K562 (cell line): ENCODE measurements at regions not wholly inside any gene's neighbourhood (a gene's known extent, or its start where the extent isn't known, plus 50 kb on each side); places are given as distances from the start of the nearest gene placed in this dataset.

Experiments
- ATAC-seq: fragments of 200-7000 bp; cut with Tn5 transposase; 3 replicates; pipeline ENCODE4 v1.9.1; 2020; ENCODE audit warnings: moderate library complexity
- BruUV-seq: library from RNA; stranded (reverse); fragments of 400-500 nt; replicated peaks from 2 replicates; lab custom pipeline; 2021; lab: Mats Ljungman, UMichigan
- CTCF ChIA-PET: fragments of 300-600 bp; formaldehyde crosslinking; extraction: SDS; loops from one replicate; lab custom pipeline; 2021; ENCODE audit warnings: low intra/inter-chr PET ratio; lab: Yijun Ruan, JAX
- POLR2A ChIA-PET: fragments of 300-600, 350-650 bp; sonication (Branson Sonifier 250); formaldehyde crosslinking; extraction: SDS; loops from one replicate; lab custom pipeline; 2021; ENCODE audit warnings: antibody characterized with exemption, inconsistent platforms; lab: Yijun Ruan, JAX
- DNase-seq, 4 experiments: peaks; one replicate each; pipeline versions ENCODE4 v3.0.0 to v3.0.0-alpha.2; 2011 to 2018; ENCODE audit warnings: low spot score in 3 of 4, mixed read lengths in 3 of 4; ENCODE audit errors: extremely low read depth in 1 of 4
- FAIRE-seq: peaks from 2 replicates; lab custom pipeline; 2011; peaks lifted over from hg19 to GRCh38; lab: Jason Lieb, UNC
- H2AFZ ChIP-seq: 2 replicates; pipeline ENCODE4 v1.6.0; 2011; ENCODE audit warnings: low read depth, low read length, control low read depth, inconsistent platforms
- H3K27ac ChIP-seq: fragments of 200-600 bp; 3 replicates; pipeline ENCODE4 v1.8.0; 2011; ENCODE audit warnings: low read depth, mild to moderate bottlenecking, control low read depth, inconsistent platforms, low read length, moderate library complexity, mixed read lengths; ENCODE audit errors: extremely low read depth
- H3K27me3 ChIP-seq, 2 experiments: fragments of 300-600 bp in 1 of 2; 2 replicates in 1 of 2; 3 replicates in 1 of 2; pipeline versions ENCODE4 v1.6.0 to v1.8.0; 2011; ENCODE audit warnings: inconsistent platforms in 2 of 2, low read length in 2 of 2, mild to moderate bottlenecking in 1 of 2, mixed read lengths in 1 of 2, moderate library complexity in 1 of 2; ENCODE audit not compliant: control insufficient read depth in 2 of 2, insufficient read depth in 2 of 2
- H3K36me3 ChIP-seq: fragments of 300-600 bp; 3 replicates; pipeline ENCODE4 v1.8.0; 2011; ENCODE audit warnings: mild to moderate bottlenecking, low read length, inconsistent platforms; ENCODE audit not compliant: control insufficient read depth, insufficient read depth
- H3K4me1 ChIP-seq, 2 experiments: fragments of 200-600 bp in 1 of 2; replicated peaks in 1 of 2; 2 replicates in 1 of 2; 3 replicates in 1 of 2; pipeline versions ENCODE4 v1.5.1 to v1.8.0; 2011; ENCODE audit warnings: inconsistent platforms in 2 of 2, low read length in 2 of 2, mild to moderate bottlenecking in 1 of 2, mixed read lengths in 1 of 2, moderate library complexity in 1 of 2; ENCODE audit not compliant: control insufficient read depth in 2 of 2, insufficient read depth in 2 of 2
- H3K4me2 ChIP-seq: 2 replicates; pipeline ENCODE4 v1.6.1; 2011; ENCODE audit warnings: low read length, control low read depth, inconsistent platforms, mixed read lengths; ENCODE audit not compliant: insufficient read depth
- H3K4me3 ChIP-seq: fragments of 200-600 bp; sonication (generic), shearing (Covaris generic); 2 replicates; pipeline ENCODE4 v1.5.1; 2016; ENCODE audit warnings: control low read depth, inconsistent platforms
- H3K79me2 ChIP-seq: fragments of 200-600 bp; 3 replicates; pipeline ENCODE4 v1.8.0; 2011; ENCODE audit warnings: low read length, inconsistent platforms; ENCODE audit not compliant: control insufficient read depth, insufficient read depth
- H3K9ac ChIP-seq, 2 experiments: 2 replicates each; pipeline versions ENCODE4 v1.6.0 to v1.6.1; 2011; ENCODE audit warnings: low read depth in 2 of 2, low read length in 2 of 2, control low read depth in 1 of 2, inconsistent platforms in 1 of 2, mild to moderate bottlenecking in 1 of 2, mixed read lengths in 1 of 2; ENCODE audit not compliant: insufficient read depth in 1 of 2
- H3K9me1 ChIP-seq: one replicate; pipeline ENCODE4 v1.6.0; 2011; ENCODE audit warnings: inconsistent platforms, mild to moderate bottlenecking, low read length, moderate library complexity; ENCODE audit not compliant: control insufficient read depth, insufficient read depth
- H3K9me3 ChIP-seq: replicated peaks from 2 replicates; pipeline ENCODE4 v1.5.1; 2011; ENCODE audit warnings: low read depth, low read length, inconsistent platforms; ENCODE audit not compliant: control insufficient read depth, insufficient read depth
- H4K20me1 ChIP-seq: replicated peaks from 2 replicates; pipeline ENCODE4 v1.6.1; 2011; ENCODE audit warnings: low read length, inconsistent platforms, mixed read lengths; ENCODE audit not compliant: control insufficient read depth, insufficient read depth
- ETS1 ChIP-seq: conservative IDR thresholded peaks from 2 replicates; pipeline ENCODE4 v1.6.1; 2011; ENCODE audit warnings: low read depth, mild to moderate bottlenecking, low read length; ENCODE audit not compliant: control insufficient read depth
- KLF1 ChIP-seq: fragments of 450-650 bp; IDR thresholded peaks from 2 replicates; pipeline ENCODE4 v1.6.1; 2016; ENCODE audit warnings: missing genetic modification characterization, missing compliant biosample characterization
- MAFF ChIP-seq: IDR thresholded peaks from 2 replicates; pipeline ENCODE4 v1.6.1; 2012; ENCODE audit warnings: low read length, improper control_type of control experiment
- NCOA2 ChIP-seq, 2 experiments: fragments of 450-650 bp; IDR thresholded peaks; 2 replicates each; pipeline ENCODE4 v1.6.1; 2018; ENCODE audit warnings: mild to moderate bottlenecking in 2 of 2, moderate library complexity in 1 of 2; ENCODE audit not compliant: partially characterized antibody in 2 of 2
- PHF8 ChIP-seq: fragments of 200-600 bp; sonication (generic); IDR thresholded peaks from 2 replicates; pipeline ENCODE4 v1.6.1; 2012; ENCODE audit warnings: mixed run types, mild to moderate bottlenecking, inconsistent platforms, low read length, moderate library complexity, borderline replicate concordance
- RBFOX2 ChIP-seq: fragments of 200-400 bp; formaldehyde crosslinking; IDR thresholded peaks from 2 replicates; pipeline ENCODE4 v1.6.1; 2017; ENCODE audit warnings: low read depth, mild to moderate bottlenecking, low read length, moderate library complexity
- RHOXF2B ChIP-seq: fragments of 250-450 bp; sonication (Bioruptor Pico); conservative IDR thresholded peaks from 2 replicates; pipeline ENCODE4 v1.5.1; 2021
- SAP30 ChIP-seq: fragments of 200-600 bp; sonication (generic); IDR thresholded peaks from 2 replicates; pipeline ENCODE4 v1.6.1; 2012; ENCODE audit warnings: borderline replicate concordance, low read depth, mild to moderate bottlenecking, moderate library complexity, low read length, control low read depth, inconsistent platforms; ENCODE audit not compliant: insufficient read depth, poor library complexity, severe bottlenecking
- TAF9B ChIP-seq: fragments of 450-650 bp; IDR thresholded peaks from 2 replicates; pipeline ENCODE4 v1.6.1; 2018; ENCODE audit warnings: mild to moderate bottlenecking; ENCODE audit not compliant: partially characterized antibody
- THAP7 ChIP-seq: fragments of 250-450 bp; sonication (Bioruptor Pico); IDR thresholded peaks from 2 replicates; pipeline ENCODE4 v1.5.0; 2021
- ZFP36 ChIP-seq: fragments of 150-350 bp; IDR thresholded peaks from 2 replicates; pipeline ENCODE4 v1.6.1; 2018; ENCODE audit warnings: low read length, low read depth; ENCODE audit not compliant: partially characterized antibody
- ZNF347 ChIP-seq: fragments of 450-650 bp; formaldehyde crosslinking; IDR thresholded peaks from 2 replicates; pipeline ENCODE4 v1.4.0; 2020; ENCODE audit warnings: low read depth, mild to moderate bottlenecking, moderate library complexity
- ZNF584 ChIP-seq: fragments of 200-800 bp; sonication (Bioruptor generic); IDR thresholded peaks from 2 replicates; pipeline ENCODE4 v1.6.1; 2016; ENCODE audit warnings: low read depth, mild to moderate bottlenecking, missing genetic modification characterization, missing compliant biosample characterization
- WGBS: fragments of 100-300 bp; shearing (Covaris generic); methylation state at CpG from one replicate; pipeline ENCODE4 v1.1.6; 2016; ENCODE audit warnings: low coverage, mixed read lengths; ENCODE audit not compliant: insufficient coverage; ENCODE audit errors: missing lambda C conversion rate; 5-methylcytosine and 5-hydroxymethylcytosine counted together
- in situ Hi-C: fragments of 300-500 bp; cut with MboI; formaldehyde crosslinking; loops from 4 replicates; pipeline ENCODE4 v1.15.0; 2018; ENCODE audit warnings: inconsistent platforms, mixed read lengths
- intact Hi-C: fragments of 100-400 bp; cut with micrococcal nuclease; formaldehyde crosslinking; loops from 2 replicates; pipeline ENCODE4 v1.14.2; 2022
- TF ChIP-seq, protein P1 (sequence below), 2 experiments: fragments of 450-650 bp; IDR thresholded peaks; 2 replicates each; pipeline ENCODE4 v1.6.1; 2016
- TF ChIP-seq, protein P2 (sequence below): sonication (generic); formaldehyde crosslinking; IDR thresholded peaks from 2 replicates; pipeline ENCODE4 v1.8.0; 2023; ENCODE audit warnings: mild to moderate bottlenecking, missing genetic modification reagents

DNA sequence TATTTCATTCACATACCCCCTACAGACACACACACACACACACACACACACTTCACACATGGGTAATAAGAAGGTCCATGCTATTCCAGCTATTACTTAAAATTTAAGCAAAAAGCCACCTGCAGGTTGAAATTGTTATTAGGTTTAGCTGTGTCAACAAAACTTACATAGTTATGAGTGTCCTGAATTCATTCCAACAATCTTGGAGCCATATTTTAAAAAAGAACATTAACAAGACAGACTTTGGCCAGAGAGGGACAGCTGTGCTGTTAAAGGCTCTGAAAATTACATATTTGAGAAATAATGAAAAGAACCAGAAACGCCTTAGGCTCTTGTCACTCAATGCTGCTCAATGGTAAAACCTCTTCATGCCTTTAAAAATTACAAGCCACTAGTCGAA lies 455.3 kb downstream of the EPM2A start:
- no peak overlapping the region for H3K27ac ChIP-seq
- intact Hi-C loops: no loop called here
- H3K9me3 ChIP-seq: peaks cover 2% of the 10 kb centered on the region; the same call in 1 of the 2 replicates
- DNase-seq (no peak), FAIRE-seq (no peak), ATAC-seq (no peak)
- no peaks in the 10 kb centered on the region for H3K79me2 ChIP-seq
- H3K4me2 ChIP-seq: no peak overlapping the region
- no peak overlapping the region for H2AFZ ChIP-seq
- ChIA-PET POLR2A (no interaction called here), CTCF (no interaction called here)
- H3K27me3 ChIP-seq: no peaks in the 10 kb centered on the region
- in situ Hi-C loops: no loop called here
- H3K4me1 ChIP-seq: no peaks in the 10 kb centered on the region
- H3K4me3 ChIP-seq: no peak overlapping the region
- no peak for TF ChIP-seq KLF1 (tag)
- no peak for TF ChIP-seq RBFOX2
- no peak for TF ChIP-seq THAP7
- no peak for TF ChIP-seq NCOA2 (IDR thresholded peaks at IDR 0.05; ENCODE audit: partially characterized antibody in 2 of 2)
- no peak for TF ChIP-seq ZNF584 (CRISPR knock-in tag)
- TF ChIP-seq ETS1: no peak
- no peak for TF ChIP-seq ZFP36
- TF ChIP-seq RHOXF2B: no peak
- TF ChIP-seq TAF9B: no peak
- TF ChIP-seq ZNF347 (CRISPR knock-in tag): no peak
- no peak for TF ChIP-seq SAP30
- TF ChIP-seq PHF8: no peak
- TF ChIP-seq MAFF: no peak
- TF ChIP-seq, protein P1, sequence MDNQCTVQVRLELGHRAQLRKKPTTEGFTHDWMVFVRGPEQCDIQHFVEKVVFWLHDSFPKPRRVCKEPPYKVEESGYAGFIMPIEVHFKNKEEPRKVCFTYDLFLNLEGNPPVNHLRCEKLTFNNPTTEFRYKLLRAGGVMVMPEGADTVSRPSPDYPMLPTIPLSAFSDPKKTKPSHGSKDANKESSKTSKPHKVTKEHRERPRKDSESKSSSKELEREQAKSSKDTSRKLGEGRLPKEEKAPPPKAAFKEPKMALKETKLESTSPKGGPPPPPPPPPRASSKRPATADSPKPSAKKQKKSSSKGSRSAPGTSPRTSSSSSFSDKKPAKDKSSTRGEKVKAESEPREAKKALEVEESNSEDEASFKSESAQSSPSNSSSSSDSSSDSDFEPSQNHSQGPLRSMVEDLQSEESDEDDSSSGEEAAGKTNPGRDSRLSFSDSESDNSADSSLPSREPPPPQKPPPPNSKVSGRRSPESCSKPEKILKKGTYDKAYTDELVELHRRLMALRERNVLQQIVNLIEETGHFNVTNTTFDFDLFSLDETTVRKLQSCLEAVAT (IDR thresholded peaks at IDR 0.05): no peak
- TF ChIP-seq, protein P2, sequence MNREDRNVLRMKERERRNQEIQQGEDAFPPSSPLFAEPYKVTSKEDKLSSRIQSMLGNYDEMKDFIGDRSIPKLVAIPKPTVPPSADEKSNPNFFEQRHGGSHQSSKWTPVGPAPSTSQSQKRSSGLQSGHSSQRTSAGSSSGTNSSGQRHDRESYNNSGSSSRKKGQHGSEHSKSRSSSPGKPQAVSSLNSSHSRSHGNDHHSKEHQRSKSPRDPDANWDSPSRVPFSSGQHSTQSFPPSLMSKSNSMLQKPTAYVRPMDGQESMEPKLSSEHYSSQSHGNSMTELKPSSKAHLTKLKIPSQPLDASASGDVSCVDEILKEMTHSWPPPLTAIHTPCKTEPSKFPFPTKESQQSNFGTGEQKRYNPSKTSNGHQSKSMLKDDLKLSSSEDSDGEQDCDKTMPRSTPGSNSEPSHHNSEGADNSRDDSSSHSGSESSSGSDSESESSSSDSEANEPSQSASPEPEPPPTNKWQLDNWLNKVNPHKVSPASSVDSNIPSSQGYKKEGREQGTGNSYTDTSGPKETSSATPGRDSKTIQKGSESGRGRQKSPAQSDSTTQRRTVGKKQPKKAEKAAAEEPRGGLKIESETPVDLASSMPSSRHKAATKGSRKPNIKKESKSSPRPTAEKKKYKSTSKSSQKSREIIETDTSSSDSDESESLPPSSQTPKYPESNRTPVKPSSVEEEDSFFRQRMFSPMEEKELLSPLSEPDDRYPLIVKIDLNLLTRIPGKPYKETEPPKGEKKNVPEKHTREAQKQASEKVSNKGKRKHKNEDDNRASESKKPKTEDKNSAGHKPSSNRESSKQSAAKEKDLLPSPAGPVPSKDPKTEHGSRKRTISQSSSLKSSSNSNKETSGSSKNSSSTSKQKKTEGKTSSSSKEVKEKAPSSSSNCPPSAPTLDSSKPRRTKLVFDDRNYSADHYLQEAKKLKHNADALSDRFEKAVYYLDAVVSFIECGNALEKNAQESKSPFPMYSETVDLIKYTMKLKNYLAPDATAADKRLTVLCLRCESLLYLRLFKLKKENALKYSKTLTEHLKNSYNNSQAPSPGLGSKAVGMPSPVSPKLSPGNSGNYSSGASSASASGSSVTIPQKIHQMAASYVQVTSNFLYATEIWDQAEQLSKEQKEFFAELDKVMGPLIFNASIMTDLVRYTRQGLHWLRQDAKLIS (CRISPR knock-in tag): no peak
- 8% methylated on average over 2 of the region's 2 CpGs for WGBS
- no peaks in the 10 kb centered on the region for H3K9me1 ChIP-seq
- no peak overlapping the region for H3K9ac ChIP-seq
- no peaks in the 10 kb centered on the region for H4K20me1 ChIP-seq
- BruUV-seq: no TSS peak
- no peaks in the 10 kb centered on the region for H3K36me3 ChIP-seq
